ENCODE measurements at regions not wholly inside any gene's neighbourhood (a gene's known extent, or its start where the extent isn't known, plus 50 kb on each side); places are given as distances from the start of the nearest gene placed in this dataset.
"Not testable (repeated sequence)": the region's sequence is repeated elsewhere in the genome, so short reads cannot be mapped to it uniquely, and the experiment has no call there.

GRCh38 chr2:48061656-48062055, 155.4 kb upstream of the FBXO11 start:
- H3K27me3 Mint-ChIP-seq; intact Hi-C loops (cut with micrococcal nuclease); H3K4me1 Mint-ChIP-seq; DNase-seq; H3K4me3 Mint-ChIP-seq; H3K27ac Mint-ChIP-seq; H3K36me3 Mint-ChIP-seq (ENCODE audit: low read depth); H3K9me3 Mint-ChIP-seq: not testable (repeated sequence)

GRCh38 chr2:48065096-48065495, 158.8 kb upstream of the FBXO11 start:
- no peaks in the 10 kb centered on the region for H3K36me3 Mint-ChIP-seq (ENCODE audit: low read depth)
- H3K4me1 Mint-ChIP-seq: no peaks in the 10 kb centered on the region
- DNase-seq: no peak
- intact Hi-C loops (cut with micrococcal nuclease): no loop called here
- H3K27ac Mint-ChIP-seq: no peak overlapping the region
- H3K4me3 Mint-ChIP-seq: no peak overlapping the region
- H3K27me3 Mint-ChIP-seq: no peaks in the 10 kb centered on the region
- H3K9me3 Mint-ChIP-seq: no peaks in the 10 kb centered on the region

GRCh38 chr2:48066000-48066399, 159.7 kb upstream of the FBXO11 start:
- H3K9me3 Mint-ChIP-seq: no peaks in the 10 kb centered on the region
- H3K36me3 Mint-ChIP-seq (ENCODE audit: low read depth): no peaks in the 10 kb centered on the region
- H3K4me3 Mint-ChIP-seq: no peak overlapping the region
- no peaks in the 10 kb centered on the region for H3K4me1 Mint-ChIP-seq
- H3K27ac Mint-ChIP-seq: no peak overlapping the region
- H3K27me3 Mint-ChIP-seq: peaks cover 3% of the 10 kb centered on the region
- intact Hi-C loops (cut with micrococcal nuclease): no loop called here
- DNase-seq: no peak

GRCh38 chr2:48069769-48070168, 163.5 kb upstream of the FBXO11 start:
- Mint-ChIP-seq H3K9me3 (no peaks in the 10 kb centered on the region), H3K36me3 (ENCODE audit: low read depth) (no peaks in the 10 kb centered on the region), H3K4me3 (no peak overlapping the region), H3K4me1 (no peaks in the 10 kb centered on the region), H3K27me3 (peaks cover 14% of the 10 kb centered on the region), H3K27ac (no peak overlapping the region)
- DNase-seq: no peak
- intact Hi-C loops (cut with micrococcal nuclease): no loop called here

GRCh38 chr2:48070415-48070814, 164.1 kb upstream of the FBXO11 start:
- no peak for DNase-seq
- no peaks in the 10 kb centered on the region for H3K9me3 Mint-ChIP-seq
- intact Hi-C loops (cut with micrococcal nuclease): no loop called here
- H3K27ac Mint-ChIP-seq: no peak overlapping the region
- H3K4me1 Mint-ChIP-seq: no peaks in the 10 kb centered on the region
- peaks cover 14% of the 10 kb centered on the region for H3K27me3 Mint-ChIP-seq
- no peaks in the 10 kb centered on the region for H3K36me3 Mint-ChIP-seq (ENCODE audit: low read depth)
- H3K4me3 Mint-ChIP-seq: no peak overlapping the region

GRCh38 chr2:48072583-48072982, 166.3 kb upstream of the FBXO11 start:
- Mint-ChIP-seq H3K4me1 (no peaks in the 10 kb centered on the region), H3K27me3 (peaks cover 14% of the 10 kb centered on the region), H3K36me3 (ENCODE audit: low read depth) (no peaks in the 10 kb centered on the region), H3K9me3 (no peaks in the 10 kb centered on the region), H3K27ac (no peak overlapping the region), H3K4me3 (no peak overlapping the region)
- intact Hi-C loops (cut with micrococcal nuclease): no loop called here
- DNase-seq: no peak

GRCh38 chr2:48075631-48076030, 169.3 kb upstream of the FBXO11 start:
- no peak for DNase-seq
- intact Hi-C loops (cut with micrococcal nuclease): no loop called here
- Mint-ChIP-seq H3K36me3 (ENCODE audit: low read depth) (no peaks in the 10 kb centered on the region), H3K9me3 (no peaks in the 10 kb centered on the region), H3K27ac (no peak overlapping the region), H3K27me3 (peaks cover 14% of the 10 kb centered on the region), H3K4me3 (no peak overlapping the region), H3K4me1 (no peaks in the 10 kb centered on the region)

- peaks cover 6% of the 10 kb centered on the region for H3K27me3 Mint-ChIP-seq
- intact Hi-C loops (cut with micrococcal nuclease): no loop called here
- H3K27ac Mint-ChIP-seq: no peak overlapping the region
These were observed 174.4 kb upstream of the FBXO11 start for GRCh38 chr2:48080534-48081316.

GRCh38 chr2:48081317-48081628, 175.0 kb upstream of the FBXO11 start:
- Mint-ChIP-seq H3K9me3 (no peaks in the 10 kb centered on the region), H3K27ac (no peak overlapping the region), H3K36me3 (ENCODE audit: low read depth) (no peaks in the 10 kb centered on the region), H3K4me3 (no peak overlapping the region), H3K4me1 (no peaks in the 10 kb centered on the region), H3K27me3 (peaks cover 6% of the 10 kb centered on the region)
- no peak for DNase-seq
- intact Hi-C loops (cut with micrococcal nuclease): no loop called here

More at GRCh38 chr2:48080534-48081316, 174.4 kb upstream of the FBXO11 start:
- Mint-ChIP-seq H3K4me1 (no peaks in the 10 kb centered on the region), H3K4me3 (no peak overlapping the region), H3K9me3 (no peaks in the 10 kb centered on the region), H3K36me3 (ENCODE audit: low read depth) (no peaks in the 10 kb centered on the region)
- DNase-seq: no peak

- Mint-ChIP-seq H3K27me3 (peaks cover 21% of the 10 kb centered on the region), H3K9me3 (no peaks in the 10 kb centered on the region), H3K27ac (no peak overlapping the region), H3K4me1 (no peaks in the 10 kb centered on the region), H3K36me3 (ENCODE audit: low read depth) (no peaks in the 10 kb centered on the region), H3K4me3 (no peak overlapping the region)
- no peak for DNase-seq
- intact Hi-C loops (cut with micrococcal nuclease): no loop called here
These were observed 179.6 kb upstream of the FBXO11 start for GRCh38 chr2:48085888-48086287.

- H3K4me3 Mint-ChIP-seq: no peak overlapping the region
- H3K27me3 Mint-ChIP-seq: peaks cover 30% of the 10 kb centered on the region
- H3K4me1 Mint-ChIP-seq: no peaks in the 10 kb centered on the region
- H3K27ac Mint-ChIP-seq: no peak overlapping the region
- intact Hi-C loops (cut with micrococcal nuclease): no loop called here
- no peak for DNase-seq
- H3K9me3 Mint-ChIP-seq: no peaks in the 10 kb centered on the region
- H3K36me3 Mint-ChIP-seq (ENCODE audit: low read depth): no peaks in the 10 kb centered on the region
These were observed 182.7 kb upstream of the FBXO11 start for GRCh38 chr2:48088994-48089393.

GRCh38 chr2:48089644-48090043, 183.3 kb upstream of the FBXO11 start:
- no peaks in the 10 kb centered on the region for H3K4me1 Mint-ChIP-seq

GRCh38 chr2:48092846-48093803, 186.8 kb upstream of the FBXO11 start:
- no peaks in the 10 kb centered on the region for H3K9me3 Mint-ChIP-seq
- no peak overlapping the region for H3K4me3 Mint-ChIP-seq
- no peaks in the 10 kb centered on the region for H3K4me1 Mint-ChIP-seq
- no peak overlapping the region for H3K27ac Mint-ChIP-seq
- peaks cover 31% of the 10 kb centered on the region for H3K27me3 Mint-ChIP-seq
- DNase-seq: no peak
- H3K36me3 Mint-ChIP-seq (ENCODE audit: low read depth): no peaks in the 10 kb centered on the region
- intact Hi-C loops (cut with micrococcal nuclease): no loop called here

More at GRCh38 chr2:48089644-48090043, 183.3 kb upstream of the FBXO11 start:
- no peaks in the 10 kb centered on the region for H3K36me3 Mint-ChIP-seq (ENCODE audit: low read depth)
- no peaks in the 10 kb centered on the region for H3K9me3 Mint-ChIP-seq
- H3K27ac Mint-ChIP-seq: no peak overlapping the region
- H3K27me3 Mint-ChIP-seq: peaks cover 27% of the 10 kb centered on the region
- no peak overlapping the region for H3K4me3 Mint-ChIP-seq
- DNase-seq: no peak
- intact Hi-C loops (cut with micrococcal nuclease): no loop called here

GRCh38 chr2:48096765-48097164, 190.5 kb upstream of the FBXO11 start:
- H3K4me1 Mint-ChIP-seq; H3K9me3 Mint-ChIP-seq; intact Hi-C loops (cut with micrococcal nuclease); H3K4me3 Mint-ChIP-seq; H3K36me3 Mint-ChIP-seq (ENCODE audit: low read depth); H3K27ac Mint-ChIP-seq; DNase-seq: not testable (repeated sequence)
- peaks cover 34% of the 10 kb centered on the region for H3K27me3 Mint-ChIP-seq
